Natural killer cell treated with Interleukin-12 subunit alpha and Interleukin-12 subunit beta and Interleukin-15 and Interleukin-18, amount 100 ng/mL, for 72 hours (primary cell): ENCODE measurements at regions not wholly inside any gene's neighbourhood (a gene's known extent, or its start where the extent isn't known, plus 50 kb on each side); places are given as distances from the start of the nearest gene placed in this dataset.
A peak's percentile ranks its signal among the peaks of the same experiment; 100 is the strongest.

Source experiments
- ATAC-seq, 2 donors: fragments of 150-1000 bp; cut with Tn5 transposase in 1 of 2; sonication (Bioruptor Pico), chemical (Tn5 transposase) in 1 of 2; 2 replicates each; pipeline ENCODE4 v1.10.0; 2021
- DNase-seq: peaks from one replicate; pipeline ENCODE4 v3.0.0; 2022; ENCODE audit warnings: low spot score
- H3K27ac Mint-ChIP-seq, 2 donors: 1 replicate in 1 of 2; 2 replicates in 1 of 2; pipeline ENCODE4 v1.8.0; 2022; ENCODE audit warnings: mixed read lengths in 2 of 2, mild to moderate bottlenecking in 1 of 2, moderate library complexity in 1 of 2
- H3K27me3 Mint-ChIP-seq, 2 donors: 1 replicate in 1 of 2; 2 replicates in 1 of 2; pipeline ENCODE4 v1.8.0; 2022; ENCODE audit warnings: mixed read lengths in 2 of 2
- H3K36me3 Mint-ChIP-seq: one replicate; pipeline ENCODE4 v1.8.0; 2022; ENCODE audit warnings: mixed read lengths
- H3K4me1 Mint-ChIP-seq, 2 donors: 1 replicate in 1 of 2; 2 replicates in 1 of 2; pipeline ENCODE4 v1.8.0; 2022; ENCODE audit warnings: low read depth in 2 of 2, mixed read lengths in 2 of 2, mild to moderate bottlenecking in 1 of 2
- H3K4me3 Mint-ChIP-seq: one replicate; pipeline ENCODE4 v1.8.0; 2022; ENCODE audit warnings: mixed read lengths
- H3K9me3 Mint-ChIP-seq: 2 replicates; pipeline ENCODE4 v1.8.0; 2022; ENCODE audit warnings: mixed read lengths

- H3K9me3 Mint-ChIP-seq, result peaks cover 6% of the 10 kb centered on the region
- H3K4me1 Mint-ChIP-seq, result peaks cover 55 to 64% of the 10 kb centered on the region in 2 donors
- no peak for ATAC-seq
- H3K27me3 Mint-ChIP-seq, result peaks cover 5 to 36% of the 10 kb centered on the region in 2 donors
- no peak for DNase-seq
- H3K36me3 Mint-ChIP-seq, result peaks cover 21% of the 10 kb centered on the region
- H3K27ac Mint-ChIP-seq, result peak overlapping the region; percentile 96 to 97
- peak overlapping the region; percentile 88 for H3K4me3 Mint-ChIP-seq
Observed at GRCh38 chr9:87277346-87277745, 220.3 kb upstream of the DAPK1 start.

- no peak for ATAC-seq
- peaks cover 27% of the 10 kb centered on the region for H3K36me3 Mint-ChIP-seq
- peaks cover 52 to 59% of the 10 kb centered on the region in 2 donors for H3K4me1 Mint-ChIP-seq
- peak overlapping the region; percentile 96 to 97 for H3K27ac Mint-ChIP-seq
- peaks cover 6% of the 10 kb centered on the region for H3K9me3 Mint-ChIP-seq
- H3K27me3 Mint-ChIP-seq, result peaks cover 16 to 36% of the 10 kb centered on the region in 2 donors
- DNase-seq, result no peak
- peak overlapping the region; percentile 88 for H3K4me3 Mint-ChIP-seq
Observed at GRCh38 chr9:87278971-87279733, 218.5 kb upstream of the DAPK1 start.

GRCh38 chr9:87280421-87280820 lies 217.2 kb upstream of the DAPK1 start:
- no peak overlapping the region for H3K27ac Mint-ChIP-seq
- H3K9me3 Mint-ChIP-seq, result peaks cover 6% of the 10 kb centered on the region
- peaks cover 27% of the 10 kb centered on the region for H3K36me3 Mint-ChIP-seq
- DNase-seq (no peak), ATAC-seq (no peak)
- H3K4me3 Mint-ChIP-seq, result no peak overlapping the region
- peaks cover 40 to 51% of the 10 kb centered on the region in 2 donors for H3K4me1 Mint-ChIP-seq
- H3K27me3 Mint-ChIP-seq, result peaks cover 19 to 40% of the 10 kb centered on the region in 2 donors

- H3K4me3 Mint-ChIP-seq, result no peak overlapping the region
- H3K36me3 Mint-ChIP-seq, result peaks cover 27% of the 10 kb centered on the region
- H3K9me3 Mint-ChIP-seq, result peaks cover 6% of the 10 kb centered on the region
- peaks cover 20 to 32% of the 10 kb centered on the region in 2 donors for H3K4me1 Mint-ChIP-seq
- peaks cover 19 to 47% of the 10 kb centered on the region in 2 donors for H3K27me3 Mint-ChIP-seq
- no peak overlapping the region for H3K27ac Mint-ChIP-seq
- no peak for ATAC-seq
- DNase-seq, result no peak
Observed at GRCh38 chr9:87282538-87282937, 215.1 kb upstream of the DAPK1 start.

- H3K27me3 Mint-ChIP-seq, result peaks cover 19 to 47% of the 10 kb centered on the region in 2 donors
- ATAC-seq (no peak), DNase-seq (no peak)
- H3K4me1 Mint-ChIP-seq, result peaks cover 10 to 24% of the 10 kb centered on the region in 2 donors
- H3K27ac Mint-ChIP-seq, result no peak overlapping the region
- no peaks in the 10 kb centered on the region for H3K9me3 Mint-ChIP-seq
- peaks cover 20% of the 10 kb centered on the region for H3K36me3 Mint-ChIP-seq
- H3K4me3 Mint-ChIP-seq, result no peak overlapping the region
Observed at GRCh38 chr9:87283585-87283984, 214.1 kb upstream of the DAPK1 start.

GRCh38 chr9:87285183-87285850 lies 212.3 kb upstream of the DAPK1 start:
- Mint-ChIP-seq H3K9me3 (no peaks in the 10 kb centered on the region), H3K36me3 (peaks cover 11% of the 10 kb centered on the region), H3K4me3 (no peak overlapping the region), H3K27me3 (peaks cover 28 to 48% of the 10 kb centered on the region in 2 donors), H3K27ac (peak overlapping the region in 1 of 2 donors; percentile 17), H3K4me1 (peaks cover 0 to 17% of the 10 kb centered on the region in 2 donors)
- no peak for DNase-seq
- ATAC-seq, result no peak

GRCh38 chr9:87286506-87286905 lies 211.2 kb upstream of the DAPK1 start:
- peaks cover 6% of the 10 kb centered on the region for H3K36me3 Mint-ChIP-seq
- peaks cover 23 to 49% of the 10 kb centered on the region in 2 donors for H3K27me3 Mint-ChIP-seq
- peaks cover 0 to 12% of the 10 kb centered on the region in 2 donors for H3K4me1 Mint-ChIP-seq
- no peak overlapping the region for H3K4me3 Mint-ChIP-seq
- DNase-seq, result no peak
- H3K27ac Mint-ChIP-seq, result no peak overlapping the region
- no peak for ATAC-seq
- no peaks in the 10 kb centered on the region for H3K9me3 Mint-ChIP-seq

- ATAC-seq (no peak), DNase-seq (no peak)
- Mint-ChIP-seq H3K27me3 (peaks cover 11 to 35% of the 10 kb centered on the region in 2 donors), H3K27ac (no peak overlapping the region), H3K9me3 (no peaks in the 10 kb centered on the region), H3K4me1 (peaks cover 0 to 3% of the 10 kb centered on the region in 2 donors), H3K4me3 (no peak overlapping the region), H3K36me3 (no peaks in the 10 kb centered on the region)
Observed at GRCh38 chr9:87290241-87291052, 207.2 kb upstream of the DAPK1 start.

GRCh38 chr9:87292449-87293191 lies 205.0 kb upstream of the DAPK1 start:
- no peaks in the 10 kb centered on the region for H3K9me3 Mint-ChIP-seq
- no peak overlapping the region for H3K27ac Mint-ChIP-seq
- H3K27me3 Mint-ChIP-seq, result peaks cover 16 to 32% of the 10 kb centered on the region in 2 donors
- ATAC-seq (no peak), DNase-seq (no peak)
- no peaks in the 10 kb centered on the region for H3K36me3 Mint-ChIP-seq
- no peak overlapping the region for H3K4me3 Mint-ChIP-seq
- peaks cover 0 to 3% of the 10 kb centered on the region in 2 donors for H3K4me1 Mint-ChIP-seq

- no peak for ATAC-seq
- no peaks in the 10 kb centered on the region for H3K36me3 Mint-ChIP-seq
Observed at GRCh38 chr9:87294126-87294525, 203.5 kb upstream of the DAPK1 start.

GRCh38 chr9:87300915-87301314 lies 196.8 kb upstream of the DAPK1 start:
- Mint-ChIP-seq H3K9me3 (no peaks in the 10 kb centered on the region), H3K4me3 (no peak overlapping the region), H3K36me3 (no peaks in the 10 kb centered on the region), H3K27me3 (peaks cover 22 to 47% of the 10 kb centered on the region in 2 donors), H3K27ac (no peak overlapping the region), H3K4me1 (no peaks in the 10 kb centered on the region)
- DNase-seq, result no peak
- no peak for ATAC-seq

More at GRCh38 chr9:87294126-87294525, 203.5 kb upstream of the DAPK1 start:
- DNase-seq, result no peak
- Mint-ChIP-seq H3K27me3 (peaks cover 15 to 32% of the 10 kb centered on the region in 2 donors), H3K4me3 (no peak overlapping the region), H3K4me1 (peaks cover 0 to 3% of the 10 kb centered on the region in 2 donors), H3K27ac (no peak overlapping the region), H3K9me3 (no peaks in the 10 kb centered on the region)

GRCh38 chr9:87301371-87301770 lies 196.3 kb upstream of the DAPK1 start:
- no peaks in the 10 kb centered on the region for H3K9me3 Mint-ChIP-seq
- H3K27me3 Mint-ChIP-seq, result peaks cover 22 to 47% of the 10 kb centered on the region in 2 donors
- no peak overlapping the region for H3K27ac Mint-ChIP-seq
- H3K4me1 Mint-ChIP-seq, result no peaks in the 10 kb centered on the region
- no peak overlapping the region for H3K4me3 Mint-ChIP-seq
- no peak for DNase-seq
- no peaks in the 10 kb centered on the region for H3K36me3 Mint-ChIP-seq
- no peak for ATAC-seq

GRCh38 chr9:87305151-87305550 lies 192.5 kb upstream of the DAPK1 start:
- Mint-ChIP-seq H3K27ac (peak overlapping the region in 1 of 2 donors; percentile 44), H3K27me3 (peaks cover 28 to 58% of the 10 kb centered on the region in 2 donors), H3K4me3 (no peak overlapping the region), H3K36me3 (peaks cover 4% of the 10 kb centered on the region), H3K9me3 (no peaks in the 10 kb centered on the region), H3K4me1 (peaks cover 6 to 7% of the 10 kb centered on the region in 2 donors)
- no peak for ATAC-seq
- no peak for DNase-seq
